ENCODE measurements at regions not wholly inside any gene's neighbourhood (a gene's known extent, or its start where the extent isn't known, plus 50 kb on each side); places are given as distances from the start of the nearest gene placed in this dataset.

DNA sequence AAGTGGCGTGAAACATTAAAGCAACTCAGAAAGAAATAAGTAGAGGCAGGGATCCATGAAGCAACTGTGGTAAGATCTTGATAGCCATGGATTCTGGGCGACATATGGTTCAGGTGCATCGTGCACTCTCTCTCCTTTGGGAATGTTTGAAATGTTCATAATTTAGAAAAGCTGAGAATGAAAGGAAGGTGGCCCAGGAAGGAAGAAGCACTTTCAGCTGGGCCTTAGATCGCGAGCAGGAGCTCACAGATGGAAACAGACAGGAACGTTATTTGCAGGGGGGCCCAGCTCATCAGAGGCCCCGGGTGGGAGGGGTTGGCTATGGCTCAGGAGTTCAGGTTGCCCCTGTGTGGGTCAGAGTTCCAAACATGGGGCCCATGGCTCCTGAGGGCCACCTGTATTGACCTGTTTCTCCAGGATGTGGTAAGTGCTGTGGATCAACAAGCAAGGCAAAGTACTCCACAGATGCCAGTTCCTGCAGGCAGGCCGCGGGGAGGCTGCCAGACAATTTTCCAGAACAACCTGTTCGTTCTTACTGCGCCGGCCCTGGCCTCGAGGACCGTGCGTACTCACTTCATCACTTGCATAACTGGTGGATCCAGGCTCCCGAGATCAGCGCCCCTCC is 253.2 kb downstream of the TOMM20 start:
- DNase-seq, result no peak

DNA sequence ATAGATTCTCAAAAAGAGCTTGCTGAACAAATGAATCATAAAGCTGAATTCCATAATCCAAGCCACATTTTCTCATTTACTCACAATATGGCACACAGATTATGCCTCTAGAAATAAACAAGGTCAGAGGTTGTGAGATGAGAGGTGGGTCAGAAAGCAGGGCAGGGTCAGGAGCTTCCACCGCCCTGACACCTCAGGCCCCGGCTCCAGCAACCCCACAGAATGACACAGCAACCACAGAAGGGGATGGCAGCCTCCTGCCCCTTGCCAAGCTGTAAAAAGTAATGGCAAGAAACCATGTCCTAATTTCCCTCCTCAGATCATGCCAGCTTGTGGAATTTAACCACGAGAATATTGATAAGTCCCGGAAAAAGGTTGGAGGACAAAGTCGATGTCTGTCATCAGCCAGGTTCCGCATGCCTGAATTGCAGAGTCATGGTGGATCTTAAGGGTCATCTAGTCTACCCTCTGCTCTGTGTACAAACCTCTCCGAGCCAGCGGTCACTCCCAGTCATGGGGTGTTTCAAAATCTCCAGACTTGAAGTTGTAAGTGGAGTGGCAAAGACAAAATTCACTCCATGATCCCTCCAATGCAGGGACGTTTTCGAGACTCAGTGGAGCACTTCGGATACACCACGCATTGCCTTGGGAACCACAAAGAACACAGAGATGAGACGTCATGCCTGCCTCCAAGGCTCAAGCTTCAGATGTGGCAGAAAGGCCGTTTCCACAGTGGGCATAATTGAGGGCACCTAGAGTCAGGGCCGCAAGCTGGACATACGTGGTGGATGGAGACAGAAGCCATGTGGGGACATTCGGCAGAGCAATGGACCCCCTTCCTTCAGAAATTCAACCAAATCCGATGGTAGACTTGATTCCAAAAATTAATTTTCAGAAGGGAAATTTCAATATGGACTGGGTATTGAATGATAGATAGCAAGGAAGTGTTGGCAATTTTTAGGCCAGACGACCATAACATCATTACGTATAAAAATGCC is 254.0 kb downstream of the TOMM20 start:
- no peak for DNase-seq

DNA sequence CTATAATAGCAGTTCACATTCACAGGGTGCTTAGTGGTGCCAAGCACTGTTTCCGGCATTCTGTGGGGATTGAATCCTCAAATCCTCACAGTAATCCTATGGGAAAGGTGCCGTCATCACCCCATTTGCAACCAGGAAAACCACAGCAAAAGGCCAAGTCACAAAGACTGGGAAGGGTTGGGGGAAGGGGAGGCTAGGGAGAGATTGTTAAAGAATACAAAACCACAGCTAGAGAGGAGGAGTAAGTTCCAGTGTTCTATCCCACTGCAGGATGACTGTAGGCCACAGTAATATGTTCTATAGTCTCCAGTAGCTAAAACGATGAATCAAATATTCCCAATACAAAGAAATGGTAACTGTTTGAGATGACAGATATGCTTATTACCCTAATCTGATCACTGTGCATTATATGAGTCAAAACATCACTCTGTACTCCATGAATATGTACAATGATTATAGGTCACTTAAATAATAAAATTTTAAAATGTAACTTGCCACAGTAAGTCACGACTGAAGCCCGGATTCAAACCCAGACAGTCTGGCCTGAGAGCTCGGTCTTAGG is 256.8 kb downstream of the TOMM20 start:
- DNase-seq, result no peak

DNA sequence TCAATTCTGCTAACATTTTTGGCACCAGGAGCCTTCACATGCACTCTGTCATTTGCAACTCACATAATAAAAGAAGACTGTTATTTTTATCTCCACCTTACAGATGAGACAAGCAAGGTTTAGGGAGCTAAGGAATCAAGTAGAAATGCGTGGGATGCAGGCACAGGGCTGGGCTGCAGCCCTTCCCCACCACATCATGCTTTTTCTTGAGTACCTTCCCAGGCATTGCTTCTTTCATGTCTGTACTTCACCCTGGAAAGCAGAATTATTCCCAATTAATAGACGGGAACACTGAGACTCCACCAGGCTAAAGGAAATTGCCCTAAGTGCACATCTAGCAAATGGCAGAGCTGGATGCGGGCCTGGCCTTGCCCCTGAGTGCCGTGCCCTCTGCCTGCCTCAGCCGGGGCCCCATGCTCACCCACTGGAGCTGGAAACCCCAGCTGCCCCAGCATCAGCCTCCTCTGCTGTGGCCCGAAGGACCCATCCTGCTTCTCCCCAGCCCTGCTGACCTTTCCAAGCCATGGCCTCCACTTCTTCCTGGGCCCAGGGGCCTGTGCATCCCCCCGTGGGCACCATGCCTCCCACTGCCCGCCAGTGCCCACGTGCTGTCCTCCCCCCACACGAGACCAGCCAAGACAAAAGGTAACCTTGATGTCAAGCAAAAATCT is 257.5 kb downstream of the TOMM20 start:
- no peak for DNase-seq

DNA sequence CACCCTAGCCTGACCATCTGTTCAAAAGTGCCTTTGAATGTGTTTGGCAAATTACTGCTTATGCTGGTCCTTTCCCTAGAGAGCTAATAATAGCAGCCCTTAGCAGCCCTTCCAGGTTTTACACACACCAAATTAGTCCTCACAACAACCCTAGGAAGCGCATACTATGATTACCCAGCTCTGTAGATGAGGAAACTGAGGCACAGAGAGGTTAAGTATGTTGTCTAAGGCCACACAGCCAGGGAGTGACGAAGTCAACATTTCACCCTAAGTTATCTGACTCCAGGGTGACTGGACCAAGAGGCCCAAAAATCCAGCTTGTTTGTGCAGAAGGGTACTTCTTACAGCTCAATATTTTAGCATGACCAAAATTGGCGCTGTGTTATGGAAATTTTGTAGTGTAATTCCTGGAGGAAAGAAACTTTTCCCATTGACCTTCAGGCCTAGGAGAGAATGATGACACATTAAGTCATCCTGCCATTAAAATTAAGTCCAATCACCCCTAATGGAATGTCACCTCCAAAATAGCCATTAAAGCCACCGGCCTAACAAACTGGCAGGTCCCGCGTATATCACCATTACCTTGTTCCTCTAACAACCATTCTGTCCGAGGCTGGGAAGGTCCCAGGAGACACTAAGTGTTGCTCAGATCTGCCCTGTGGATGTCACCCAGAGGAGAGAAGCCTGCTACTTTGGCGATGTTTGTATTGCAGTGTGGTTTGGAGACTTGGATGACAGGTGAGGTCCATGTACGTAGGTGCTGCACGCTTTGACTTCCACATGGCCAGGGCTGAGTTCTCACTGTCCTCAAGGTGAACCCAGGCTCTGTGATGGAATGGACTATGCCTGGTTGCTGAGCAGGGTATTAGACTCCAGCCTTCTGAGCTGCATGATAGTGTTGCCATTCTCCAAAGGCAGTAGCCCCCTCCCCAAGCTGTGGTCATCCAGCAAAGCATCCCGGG is 258.3 kb downstream of the TOMM20 start:
- DNase-seq, result no peak

DNA sequence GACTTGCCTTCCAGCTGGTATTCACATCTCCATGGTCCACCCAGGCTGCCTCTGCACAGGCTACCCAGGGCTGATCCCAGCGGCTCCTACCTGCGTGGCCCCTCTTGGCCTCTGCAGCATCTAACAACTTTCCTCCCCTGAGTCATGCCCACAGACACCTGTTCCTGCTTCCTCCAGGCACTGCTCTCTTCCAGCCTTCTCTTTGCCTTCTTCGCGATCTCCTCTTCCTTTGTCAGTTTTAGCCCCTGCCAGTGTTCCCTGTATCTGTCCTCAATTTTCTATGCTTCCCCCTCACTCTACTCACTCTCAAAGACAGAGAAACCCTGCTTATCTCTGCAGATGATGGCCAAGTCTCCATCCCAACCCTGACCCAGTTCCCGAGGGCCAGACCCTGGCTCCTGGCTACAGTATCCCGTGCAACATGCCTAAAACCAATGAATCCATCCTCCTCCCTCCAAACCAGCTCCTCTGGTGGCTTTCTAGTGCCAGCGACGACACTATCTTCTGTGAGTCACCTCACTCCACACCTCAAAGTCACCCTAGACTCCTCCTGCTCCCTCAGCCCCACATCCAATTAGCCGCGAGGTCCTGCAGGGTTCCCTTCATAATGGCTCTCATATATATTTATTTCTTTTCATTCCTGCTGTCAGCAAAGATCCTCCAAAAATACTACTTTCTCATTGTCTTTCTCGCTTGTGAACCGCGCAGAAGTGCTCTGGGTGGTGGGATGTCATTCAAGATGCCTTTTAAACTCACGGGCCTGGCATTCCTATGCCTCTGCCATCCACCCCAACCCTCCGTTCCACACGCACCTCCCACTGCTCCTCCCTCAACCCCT is 259.2 kb downstream of the TOMM20 start:
- DNase-seq, result no peak

DNA sequence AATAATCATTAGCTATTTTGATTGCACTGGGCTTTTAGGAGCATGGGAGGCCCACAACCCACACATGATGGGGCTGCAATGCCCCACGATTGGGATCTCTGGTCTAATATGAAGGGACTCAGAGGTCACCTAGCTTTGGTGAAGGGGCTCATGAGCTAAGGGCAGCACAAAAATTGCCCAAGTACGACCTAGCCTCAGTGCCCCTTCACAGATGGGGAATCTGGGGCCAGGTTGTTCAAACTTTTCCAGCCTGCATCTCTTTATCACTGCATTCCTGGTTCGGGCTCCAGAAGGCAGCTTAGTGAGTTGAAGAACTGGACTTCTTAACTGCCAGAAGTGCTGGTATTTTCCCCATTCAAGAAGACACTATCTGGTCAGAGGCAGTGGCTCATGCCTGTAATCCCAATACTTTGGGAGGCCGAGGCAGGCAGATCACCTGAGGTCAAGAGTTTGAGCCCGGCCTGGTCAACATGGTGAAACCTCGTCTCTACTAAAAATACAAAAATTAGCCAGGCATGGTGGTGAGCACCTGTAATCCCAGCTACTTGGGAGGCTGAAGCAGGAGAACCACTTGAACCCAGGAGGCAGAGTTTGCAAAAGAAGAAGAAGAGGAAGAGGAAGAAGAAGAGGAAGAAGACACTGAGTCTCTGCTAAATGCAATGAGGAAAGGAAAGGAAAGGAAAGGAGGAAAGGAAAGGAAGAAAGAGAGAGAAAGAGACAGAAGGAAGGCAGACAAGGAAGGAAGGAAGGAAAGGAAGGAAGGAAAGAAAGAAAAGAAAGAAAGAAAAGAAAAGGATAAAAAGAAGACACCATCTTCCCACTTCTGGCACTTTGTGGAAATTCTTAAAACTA is 258.5 kb upstream of the IRF2BP2 start:
- no peak for DNase-seq

DNA sequence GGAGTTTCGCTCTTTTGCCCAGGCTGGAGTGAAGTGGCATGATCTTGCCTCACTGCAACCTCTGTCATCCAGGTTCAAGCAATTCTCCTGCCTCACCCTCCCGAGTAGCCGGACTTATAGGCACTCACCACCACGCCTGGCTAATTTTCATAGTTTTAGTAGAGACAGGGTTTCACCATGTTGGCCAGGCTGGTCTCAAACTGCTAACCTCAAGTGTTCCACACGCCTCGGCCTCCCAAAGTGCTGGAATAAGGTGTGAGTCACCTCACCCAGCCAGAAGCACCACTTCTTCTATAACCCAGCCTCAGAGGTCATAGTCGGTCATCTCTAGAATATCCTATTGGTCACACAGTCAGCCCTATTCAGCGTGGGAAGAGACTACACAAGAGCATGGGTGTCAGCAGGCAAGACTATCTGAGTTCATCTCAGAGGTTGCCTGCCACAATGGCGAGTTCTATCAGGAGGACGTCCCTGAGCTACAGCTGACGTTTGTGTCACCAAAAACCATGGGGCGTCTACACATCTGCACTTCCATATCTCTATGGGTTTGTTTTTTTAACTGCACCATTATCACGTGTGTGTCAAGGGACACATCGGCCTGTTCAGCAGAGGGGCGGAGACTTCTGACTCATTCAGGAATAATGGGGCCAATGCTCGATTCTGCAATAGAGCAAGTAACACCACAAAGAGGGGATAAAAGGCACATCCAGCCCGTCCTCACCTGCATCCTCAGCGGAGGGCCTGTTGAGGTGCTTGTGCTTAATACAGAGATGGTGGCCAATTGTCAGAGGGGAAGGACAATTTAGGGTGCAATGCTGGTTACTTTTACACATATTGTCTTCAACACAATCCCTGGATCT is 256.3 kb upstream of the IRF2BP2 start:
- no peak for DNase-seq

DNA sequence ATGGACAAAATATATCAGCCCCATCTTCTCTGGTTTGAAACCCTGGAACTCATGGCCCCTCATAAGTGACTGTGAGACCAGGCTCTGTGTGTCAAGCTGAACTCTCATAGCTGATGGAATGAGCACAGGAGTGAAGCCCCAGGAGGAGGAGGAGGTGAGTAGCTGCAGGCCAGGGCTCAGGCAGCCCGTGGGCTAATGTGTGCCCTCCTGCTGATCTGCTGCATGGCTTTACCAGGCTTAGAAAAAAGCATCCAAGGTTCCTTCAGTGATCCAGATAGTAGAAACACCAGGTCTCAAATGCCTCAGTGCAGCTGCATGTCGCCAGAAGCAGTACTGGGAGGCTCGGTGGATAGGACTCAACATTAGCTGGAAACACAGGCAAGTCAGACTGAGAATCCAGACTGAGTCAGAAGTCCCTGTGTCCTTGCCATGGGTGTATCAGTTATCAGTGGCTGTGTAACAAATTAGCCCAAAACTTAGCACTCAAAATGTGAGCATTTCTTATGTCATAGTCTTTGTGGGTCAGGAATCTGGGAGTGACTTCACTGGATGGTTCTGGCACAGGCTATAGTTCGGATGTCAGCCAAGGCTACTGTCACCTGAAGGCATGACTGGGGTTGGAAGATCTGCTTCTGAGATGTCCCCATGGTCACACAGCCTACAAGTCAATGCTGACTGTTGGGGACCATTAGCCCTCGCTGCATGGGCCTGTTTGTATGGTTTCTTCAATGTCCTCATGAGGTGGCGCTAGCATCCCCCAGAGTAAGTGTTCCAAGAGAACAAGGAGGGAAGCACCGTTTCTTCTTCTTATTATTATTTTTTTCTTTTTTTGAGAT is 255.4 kb upstream of the IRF2BP2 start:
- no peak for DNase-seq

DNA sequence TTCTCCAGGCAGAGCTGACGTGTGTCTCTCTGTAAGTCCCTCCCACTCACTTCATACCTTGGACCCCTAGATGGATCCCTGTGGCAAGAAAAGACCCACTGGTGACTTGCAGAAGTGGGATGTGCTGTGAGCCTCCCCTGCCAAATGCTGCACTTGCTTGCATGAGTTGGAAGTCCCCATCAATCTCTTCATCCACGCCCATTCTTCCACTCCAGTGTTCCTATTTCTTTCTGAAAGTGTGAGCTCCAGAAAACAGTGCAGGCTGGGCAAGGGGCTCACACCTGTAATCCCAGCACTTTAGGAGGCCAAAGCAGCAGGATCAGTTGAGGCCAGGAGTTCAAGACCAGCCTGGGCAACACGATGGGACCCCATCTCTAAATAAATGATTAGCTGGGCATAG is 254.1 kb upstream of the IRF2BP2 start:
- DNase-seq, result no peak

DNA sequence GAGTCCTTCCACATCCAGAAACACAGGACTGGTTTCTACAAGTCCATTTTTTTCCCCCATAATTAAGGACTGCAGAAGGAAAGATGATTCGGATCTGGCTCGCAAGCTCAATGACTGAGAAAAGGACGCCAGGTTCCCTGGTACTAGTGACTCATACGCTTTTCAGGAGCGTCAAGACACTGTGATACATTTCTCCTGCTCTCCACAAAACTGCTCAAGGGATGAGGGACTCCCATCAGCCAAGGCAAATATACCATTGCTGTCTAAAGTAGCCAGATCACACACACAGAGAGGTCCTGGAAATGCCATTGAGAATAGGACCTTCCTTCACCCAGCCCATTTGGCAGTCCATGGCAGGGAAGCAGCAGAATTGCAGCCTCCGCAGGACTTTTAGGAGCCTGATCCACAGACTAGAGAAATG is 253.6 kb upstream of the IRF2BP2 start:
- DNase-seq, result no peak

DNA sequence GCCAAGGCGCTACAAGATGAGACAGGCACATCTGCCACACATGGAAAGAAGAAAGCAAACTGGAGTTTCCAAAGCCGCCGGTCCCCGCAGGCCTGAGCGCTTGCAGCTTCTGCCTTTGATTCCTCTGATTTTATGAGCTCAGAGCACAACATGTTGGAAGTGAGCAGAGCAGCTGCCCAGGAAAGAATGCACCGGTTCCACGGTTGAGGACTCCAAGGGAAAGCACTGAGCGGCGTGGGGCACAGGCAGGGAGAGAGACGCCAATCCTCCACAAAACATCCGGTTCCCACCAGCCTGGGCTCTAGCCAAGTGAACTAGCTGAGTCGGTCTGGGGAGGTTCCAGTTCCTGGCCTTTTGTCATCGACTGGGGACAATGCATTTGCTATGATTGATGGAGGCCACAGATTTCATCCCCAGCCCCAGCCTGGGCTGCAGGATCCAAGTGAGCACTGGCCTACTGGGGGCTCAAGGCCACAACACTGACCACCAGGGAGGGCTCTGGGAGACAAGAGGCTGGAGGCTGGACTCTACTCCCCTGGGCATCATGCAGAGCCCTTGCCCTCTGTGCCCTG is 253.1 kb upstream of the IRF2BP2 start:
- DNase-seq, result no peak

DNA sequence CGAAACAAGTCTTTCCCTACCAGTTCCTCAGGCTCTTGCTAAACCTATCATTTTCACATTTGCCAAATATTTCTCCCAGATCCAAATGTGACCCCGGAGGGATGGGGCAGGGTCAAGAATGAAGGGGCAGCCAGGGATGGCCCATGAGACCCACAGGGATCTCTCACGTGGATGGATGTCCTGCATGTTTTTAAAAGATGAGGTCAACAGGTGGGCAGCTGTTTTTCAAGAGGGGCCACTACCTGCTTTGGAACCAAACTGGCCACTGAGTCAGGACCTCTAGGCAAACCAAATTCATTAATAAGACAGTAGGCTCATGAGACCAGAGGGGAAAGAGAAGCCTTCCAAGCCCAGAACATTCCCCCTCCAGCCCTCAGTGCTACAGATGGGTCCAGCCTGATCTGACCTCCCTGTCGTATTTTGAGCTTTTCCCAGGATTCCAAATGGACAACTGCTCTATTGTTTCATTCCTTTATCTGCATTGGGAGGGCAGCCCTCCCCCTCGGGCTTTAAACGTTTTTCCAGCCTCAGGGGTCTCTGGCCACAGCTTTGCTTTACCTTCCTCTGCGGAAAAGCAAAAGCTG is 252.5 kb upstream of the IRF2BP2 start:
- DNase-seq, result no peak

DNA sequence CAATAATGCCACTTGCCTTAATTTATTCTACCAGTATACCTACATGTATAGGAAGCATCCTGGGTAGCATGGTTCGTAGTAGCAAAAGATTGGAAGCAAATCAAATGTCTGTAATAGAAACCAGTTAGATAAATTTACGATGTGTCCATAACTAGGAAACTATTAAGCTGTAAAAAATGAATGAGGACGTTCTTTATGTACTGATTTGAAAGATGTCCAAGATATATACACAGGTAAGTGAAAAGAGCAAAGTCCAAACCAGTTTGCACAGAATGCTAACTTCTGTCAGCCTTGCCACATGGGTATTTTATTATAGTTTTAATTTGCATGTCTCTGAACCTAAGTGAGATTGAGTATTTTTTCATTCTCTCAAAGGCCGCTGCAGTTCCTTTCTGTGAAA is 251.8 kb upstream of the IRF2BP2 start:
- DNase-seq, result no peak

DNA sequence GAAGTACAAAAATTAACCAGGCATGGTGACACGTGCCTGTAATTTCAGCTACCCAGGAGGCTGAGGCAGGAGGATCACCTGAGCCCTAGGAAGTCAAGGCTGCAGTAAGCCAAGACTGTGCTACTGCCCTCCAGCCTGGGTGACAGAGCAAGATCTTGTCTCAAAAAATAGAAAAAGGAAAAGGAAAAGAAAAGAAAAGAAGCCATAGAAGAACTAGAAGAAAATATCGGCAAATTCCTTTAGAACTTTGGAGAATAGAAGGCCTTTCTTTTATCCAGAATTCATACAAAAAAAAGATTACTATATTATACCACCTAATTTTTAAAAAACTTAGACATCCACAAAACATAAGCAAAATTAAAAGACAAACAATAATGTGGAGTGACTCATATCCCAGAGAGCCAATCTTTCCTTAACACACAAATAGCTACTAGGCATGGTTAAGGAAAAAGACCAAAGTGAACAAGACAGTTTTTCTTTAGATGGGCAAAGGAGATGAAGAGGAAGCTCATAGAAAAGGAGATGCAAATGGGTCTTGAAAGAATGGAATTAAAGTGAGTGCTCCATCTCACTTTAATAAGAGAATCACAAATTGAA is 251.1 kb upstream of the IRF2BP2 start:
- DNase-seq, result no peak

DNA sequence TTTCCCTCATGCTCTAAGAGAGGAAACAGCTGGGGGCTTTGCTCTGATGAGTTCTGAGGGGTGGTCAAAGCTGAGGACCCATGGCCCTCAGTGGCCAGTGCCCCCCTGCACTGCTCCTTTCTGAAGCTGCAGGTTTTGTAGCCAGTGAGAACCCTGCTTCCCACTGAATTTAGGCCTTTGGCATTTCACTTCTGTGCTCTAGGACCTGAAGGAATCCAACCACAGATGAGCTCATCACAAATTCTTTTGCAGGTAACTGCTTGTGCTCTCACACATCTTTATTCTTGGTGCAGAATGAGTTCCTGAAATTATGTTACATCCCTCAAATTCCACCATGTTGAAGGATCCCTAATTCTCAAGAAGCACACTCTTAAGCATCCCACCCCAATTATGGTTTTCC is 248.7 kb upstream of the IRF2BP2 start:
- no peak for DNase-seq

DNA sequence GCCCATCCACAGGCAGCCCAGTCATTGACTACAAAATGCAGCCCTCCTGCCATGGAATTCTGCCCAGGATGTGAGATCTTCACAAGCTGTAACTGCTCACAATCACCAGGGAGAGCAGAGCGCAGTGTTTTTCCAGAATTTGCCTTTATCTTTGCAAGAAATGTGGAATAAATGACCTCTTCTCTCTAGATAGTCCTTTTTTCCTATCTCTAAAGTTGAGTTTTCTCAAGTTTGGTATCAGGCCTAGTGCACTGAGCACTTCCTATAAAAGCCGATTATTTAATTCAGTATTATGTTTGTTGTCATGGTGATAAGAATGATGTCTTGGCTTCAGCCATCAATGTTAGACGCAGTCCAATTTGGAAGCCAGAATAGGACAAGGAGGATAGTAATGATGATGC is 246.9 kb upstream of the IRF2BP2 start:
- DNase-seq, result no peak
